ENCODE measurements at regions not wholly inside any gene's neighbourhood (a gene's known extent, or its start where the extent isn't known, plus 50 kb on each side); places are given as distances from the start of the nearest gene placed in this dataset.

DNA sequence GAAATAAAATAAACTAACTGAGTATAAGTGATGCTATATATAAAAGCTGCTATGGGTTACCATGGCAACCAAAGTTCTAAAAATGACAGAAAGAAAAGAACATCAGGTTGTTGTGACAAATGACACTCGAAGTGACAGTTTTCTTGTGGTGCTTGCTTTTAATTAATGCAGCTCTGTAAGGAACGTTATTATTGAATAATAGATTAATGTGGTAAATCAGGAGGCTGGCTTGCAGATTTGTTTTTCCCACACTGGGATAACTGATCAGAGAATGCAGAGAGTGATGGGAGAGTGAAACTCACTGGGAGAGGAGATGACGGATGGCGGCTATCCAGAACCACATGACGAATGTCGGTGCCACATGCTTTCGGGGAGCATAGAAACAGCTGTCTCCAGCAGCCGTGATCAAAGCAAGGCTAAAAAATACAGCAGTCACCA lies 207.0 kb upstream of the ATP10A start:
- CTCF ChIA-PET: interaction anchor here (1.3 kb wide), 1 partner anchor 12 kb away, joined by 3 read pairs; no protein-coding TSS in a partner anchor
- ATAC-seq (no peak), DNase-seq (ENCODE audit: low read depth in 1 of 2, low spot score in 1 of 2) (no peak), FAIRE-seq (no peak)
- Histone ChIP-seq H3K4me2 (no peak overlapping the region), H3K4me3 (no peak overlapping the region), H3K4me1 (no peaks in the 10 kb centered on the region), H3K9me3 (no peaks in the 10 kb centered on the region), H3K27ac (no peak overlapping the region)
- 67% methylated on average over 8 of the region's 8 CpGs for WGBS (ENCODE audit: missing lambda C conversion rate)
- POLR2A ChIA-PET: no interaction called here
- TF ChIP-seq JUN (IDR thresholded peaks at IDR 0.05) (no peak), NR3C1 (IDR thresholded peaks at IDR 0.05) (no peak), MYC (IDR thresholded peaks at IDR 0.05; ENCODE audit: borderline replicate concordance, low read length) (no peak), PHF8 (IDR thresholded peaks at IDR 0.05; ENCODE audit: borderline replicate concordance, low read depth) (no peak), RFX5 (IDR thresholded peaks at IDR 0.05) (no peak), JUNB (IDR thresholded peaks at IDR 0.05) (no peak)
- TF ChIP-seq, protein P1, sequence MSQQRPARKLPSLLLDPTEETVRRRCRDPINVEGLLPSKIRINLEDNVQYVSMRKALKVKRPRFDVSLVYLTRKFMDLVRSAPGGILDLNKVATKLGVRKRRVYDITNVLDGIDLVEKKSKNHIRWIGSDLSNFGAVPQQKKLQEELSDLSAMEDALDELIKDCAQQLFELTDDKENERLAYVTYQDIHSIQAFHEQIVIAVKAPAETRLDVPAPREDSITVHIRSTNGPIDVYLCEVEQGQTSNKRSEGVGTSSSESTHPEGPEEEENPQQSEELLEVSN (IDR thresholded peaks at IDR 0.05; ENCODE audit: borderline replicate concordance, low read depth): no peak

DNA sequence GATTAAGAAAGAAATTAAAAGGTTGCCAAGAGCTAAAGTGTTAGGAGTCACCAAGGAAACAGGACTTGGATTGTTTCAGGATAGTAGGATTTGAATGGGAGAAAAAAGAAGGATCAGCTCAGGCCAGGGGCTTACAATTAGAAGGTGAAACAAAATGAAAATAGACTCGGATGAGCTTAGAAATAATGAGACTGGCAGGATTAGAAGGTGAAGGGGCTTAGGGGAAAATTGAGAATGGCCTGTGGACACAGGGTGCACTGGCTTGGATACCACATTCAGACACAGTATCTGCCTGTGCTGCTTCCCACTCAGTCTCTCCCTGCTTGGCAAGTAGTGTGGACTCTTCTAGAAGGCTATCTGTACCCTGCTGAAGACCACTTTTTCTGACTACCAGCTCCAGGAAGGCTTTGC lies 206.1 kb upstream of the ATP10A start:
- CTCF ChIA-PET: interaction anchor here (1.3 kb wide), 1 partner anchor 13 kb away, joined by 3 read pairs; no protein-coding TSS in a partner anchor
- TF ChIP-seq, protein P2, sequence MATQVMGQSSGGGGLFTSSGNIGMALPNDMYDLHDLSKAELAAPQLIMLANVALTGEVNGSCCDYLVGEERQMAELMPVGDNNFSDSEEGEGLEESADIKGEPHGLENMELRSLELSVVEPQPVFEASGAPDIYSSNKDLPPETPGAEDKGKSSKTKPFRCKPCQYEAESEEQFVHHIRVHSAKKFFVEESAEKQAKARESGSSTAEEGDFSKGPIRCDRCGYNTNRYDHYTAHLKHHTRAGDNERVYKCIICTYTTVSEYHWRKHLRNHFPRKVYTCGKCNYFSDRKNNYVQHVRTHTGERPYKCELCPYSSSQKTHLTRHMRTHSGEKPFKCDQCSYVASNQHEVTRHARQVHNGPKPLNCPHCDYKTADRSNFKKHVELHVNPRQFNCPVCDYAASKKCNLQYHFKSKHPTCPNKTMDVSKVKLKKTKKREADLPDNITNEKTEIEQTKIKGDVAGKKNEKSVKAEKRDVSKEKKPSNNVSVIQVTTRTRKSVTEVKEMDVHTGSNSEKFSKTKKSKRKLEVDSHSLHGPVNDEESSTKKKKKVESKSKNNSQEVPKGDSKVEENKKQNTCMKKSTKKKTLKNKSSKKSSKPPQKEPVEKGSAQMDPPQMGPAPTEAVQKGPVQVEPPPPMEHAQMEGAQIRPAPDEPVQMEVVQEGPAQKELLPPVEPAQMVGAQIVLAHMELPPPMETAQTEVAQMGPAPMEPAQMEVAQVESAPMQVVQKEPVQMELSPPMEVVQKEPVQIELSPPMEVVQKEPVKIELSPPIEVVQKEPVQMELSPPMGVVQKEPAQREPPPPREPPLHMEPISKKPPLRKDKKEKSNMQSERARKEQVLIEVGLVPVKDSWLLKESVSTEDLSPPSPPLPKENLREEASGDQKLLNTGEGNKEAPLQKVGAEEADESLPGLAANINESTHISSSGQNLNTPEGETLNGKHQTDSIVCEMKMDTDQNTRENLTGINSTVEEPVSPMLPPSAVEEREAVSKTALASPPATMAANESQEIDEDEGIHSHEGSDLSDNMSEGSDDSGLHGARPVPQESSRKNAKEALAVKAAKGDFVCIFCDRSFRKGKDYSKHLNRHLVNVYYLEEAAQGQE (IDR thresholded peaks at IDR 0.05): no peak
- no peak for TF ChIP-seq ZNF302 (CRISPR knock-in tag; IDR thresholded peaks at IDR 0.05)
- TF ChIP-seq ZFP36 (IDR thresholded peaks at IDR 0.05; ENCODE audit: borderline replicate concordance, partially characterized antibody): no peak
- TF ChIP-seq EHF (CRISPR knock-in tag; IDR thresholded peaks at IDR 0.05): no peak
- no peak for TF ChIP-seq POLR2AphosphoS2 (conservative IDR thresholded peaks at IDR 0.05; ENCODE audit: low read length)
- TF ChIP-seq PHF8 (IDR thresholded peaks at IDR 0.05; ENCODE audit: borderline replicate concordance, low read depth): no peak
- no peak for TF ChIP-seq HEYL (CRISPR knock-in tag; IDR thresholded peaks at IDR 0.05)
- no peak for TF ChIP-seq GATA3 (IDR thresholded peaks at IDR 0.05; ENCODE audit: borderline replicate concordance)
- no peak for TF ChIP-seq RAD21 (conservative IDR thresholded peaks at IDR 0.05 in 1 of 2, IDR thresholded peaks at IDR 0.05 in 1 of 2)
- TF ChIP-seq JUNB (IDR thresholded peaks at IDR 0.05): no peak
- TF ChIP-seq HOXA7 (CRISPR knock-in tag; IDR thresholded peaks at IDR 0.05): no peak
- TF ChIP-seq MAFK (IDR thresholded peaks at IDR 0.05; ENCODE audit: partially characterized antibody): no peak
- TF ChIP-seq CBX2 (IDR thresholded peaks at IDR 0.05; ENCODE audit: borderline replicate concordance, low read depth): no peak
- no peak overlapping the region for H3K4me2 ChIP-seq
- 4% methylated on average over 1 of the region's 1 CpG for WGBS (ENCODE audit: missing lambda C conversion rate)
- DNase-seq (ENCODE audit: low read depth in 1 of 2, low spot score in 1 of 2) (no peak), ATAC-seq (no peak), FAIRE-seq (no peak)
- POLR2A ChIA-PET: no interaction called here
- H3K9me3 ChIP-seq: no peaks in the 10 kb centered on the region
- no peak overlapping the region for H3K27ac ChIP-seq
- no peaks in the 10 kb centered on the region for H3K4me1 ChIP-seq
- no peak overlapping the region for H3K4me3 ChIP-seq

DNA sequence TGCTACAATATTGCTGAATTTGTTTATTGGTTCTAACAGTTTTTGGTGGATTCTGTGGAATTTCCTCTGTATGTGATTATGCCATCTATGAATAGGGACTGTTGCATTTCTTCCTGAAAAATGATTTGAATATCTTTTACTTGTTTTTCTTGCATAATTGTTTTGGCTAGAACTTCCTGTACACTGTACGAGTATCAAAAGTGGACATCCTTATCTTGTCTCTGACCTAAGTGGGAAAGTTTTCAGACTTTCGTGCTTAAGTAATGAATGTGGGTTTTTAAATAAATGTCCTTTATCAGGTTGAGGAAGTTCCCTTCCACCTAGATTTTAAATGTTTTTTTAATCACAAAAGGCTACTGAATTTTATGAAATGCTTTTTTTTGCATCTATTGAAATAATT lies 203.8 kb upstream of the ATP10A start:
- FAIRE-seq (no peak), ATAC-seq (no peak), DNase-seq (ENCODE audit: low read depth in 1 of 2, low spot score in 1 of 2) (no peak)
- H3K27ac ChIP-seq: no peak overlapping the region
- H3K4me2 ChIP-seq: no peak overlapping the region
- no peak overlapping the region for H3K4me3 ChIP-seq
- CTCF ChIA-PET: no interaction called here
- H3K9me3 ChIP-seq: no peaks in the 10 kb centered on the region
- no peaks in the 10 kb centered on the region for H3K4me1 ChIP-seq
- WGBS (ENCODE audit: missing lambda C conversion rate): 49% methylated on average over 2 of the region's 2 CpGs
- POLR2A ChIA-PET: no interaction called here
- TF ChIP-seq PHF8 (IDR thresholded peaks at IDR 0.05; ENCODE audit: borderline replicate concordance, low read depth) (no peak), EP300 (IDR thresholded peaks at IDR 0.05) (no peak), NR3C1 (IDR thresholded peaks at IDR 0.05) (no peak), HDAC2 (IDR thresholded peaks at IDR 0.05) (no peak), HOXB5 (CRISPR knock-in tag; IDR thresholded peaks at IDR 0.05) (no peak), TP53 (CRISPR knock-in tag; IDR thresholded peaks at IDR 0.05) (no peak), JUNB (IDR thresholded peaks at IDR 0.05) (no peak), TFCP2L1 (CRISPR knock-in tag; IDR thresholded peaks at IDR 0.05) (no peak), MYC (IDR thresholded peaks at IDR 0.05; ENCODE audit: borderline replicate concordance, low read length) (no peak), KDM5A (IDR thresholded peaks at IDR 0.05) (no peak), FOSL2 (IDR thresholded peaks at IDR 0.05) (no peak), FOSL2 (CRISPR knock-in tag; IDR thresholded peaks at IDR 0.05) (no peak), ZNF302 (CRISPR knock-in tag; IDR thresholded peaks at IDR 0.05) (no peak), NFE2L2 (conservative IDR thresholded peaks at IDR 0.05; ENCODE audit: low read length) (no peak), ZC3H11A (IDR thresholded peaks at IDR 0.05) (no peak)
- TF ChIP-seq, protein P3, sequence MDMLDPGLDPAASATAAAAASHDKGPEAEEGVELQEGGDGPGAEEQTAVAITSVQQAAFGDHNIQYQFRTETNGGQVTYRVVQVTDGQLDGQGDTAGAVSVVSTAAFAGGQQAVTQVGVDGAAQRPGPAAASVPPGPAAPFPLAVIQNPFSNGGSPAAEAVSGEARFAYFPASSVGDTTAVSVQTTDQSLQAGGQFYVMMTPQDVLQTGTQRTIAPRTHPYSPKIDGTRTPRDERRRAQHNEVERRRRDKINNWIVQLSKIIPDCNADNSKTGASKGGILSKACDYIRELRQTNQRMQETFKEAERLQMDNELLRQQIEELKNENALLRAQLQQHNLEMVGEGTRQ (IDR thresholded peaks at IDR 0.05): no peak
- TF ChIP-seq, protein P1 (IDR thresholded peaks at IDR 0.05; ENCODE audit: borderline replicate concordance, low read depth): no peak
- TF ChIP-seq, protein P4, sequence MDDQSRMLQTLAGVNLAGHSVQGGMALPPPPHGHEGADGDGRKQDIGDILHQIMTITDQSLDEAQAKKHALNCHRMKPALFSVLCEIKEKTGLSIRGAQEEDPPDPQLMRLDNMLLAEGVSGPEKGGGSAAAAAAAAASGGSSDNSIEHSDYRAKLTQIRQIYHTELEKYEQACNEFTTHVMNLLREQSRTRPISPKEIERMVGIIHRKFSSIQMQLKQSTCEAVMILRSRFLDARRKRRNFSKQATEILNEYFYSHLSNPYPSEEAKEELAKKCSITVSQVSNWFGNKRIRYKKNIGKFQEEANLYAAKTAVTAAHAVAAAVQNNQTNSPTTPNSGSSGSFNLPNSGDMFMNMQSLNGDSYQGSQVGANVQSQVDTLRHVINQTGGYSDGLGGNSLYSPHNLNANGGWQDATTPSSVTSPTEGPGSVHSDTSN (IDR thresholded peaks at IDR 0.05): no peak

Measured in A549 (cell line).